Brain microvascular endothelial cell (primary cell): ENCODE measurements at regions not wholly inside any gene's neighbourhood (a gene's known extent, or its start where the extent isn't known, plus 50 kb on each side); places are given as distances from the start of the nearest gene placed in this dataset.

Experiments used
- DNase-seq: peaks from one replicate; pipeline ENCODE4 v3.0.0-alpha.2; 2020
- H3K27ac ChIP-seq: fragments of 250-450 bp; sonication (Bioruptor Pico); 2 replicates; pipeline ENCODE4 v1.5.1; 2020; ENCODE audit warnings: mild to moderate bottlenecking, moderate library complexity
- H3K27me3 ChIP-seq: fragments of 250-450 bp; sonication (Bioruptor Pico); replicated peaks from 2 replicates; pipeline ENCODE4 v1.5.1; 2020; ENCODE audit warnings: mild to moderate bottlenecking
- H3K36me3 ChIP-seq: fragments of 250-450 bp; sonication (Bioruptor Pico); replicated peaks from 2 replicates; pipeline ENCODE4 v1.5.1; 2020; ENCODE audit warnings: mild to moderate bottlenecking
- H3K4me3 ChIP-seq: 2 replicates; pipeline ENCODE4 v1.5.1; 2011; ENCODE audit warnings: low read depth, mild to moderate bottlenecking, control low read depth, low read length, moderate library complexity
- CTCF ChIP-seq: IDR thresholded peaks from 2 replicates; pipeline ENCODE4 v1.5.1; 2011; ENCODE audit warnings: low read depth, mild to moderate bottlenecking, moderate library complexity, low read length, control low read depth, inconsistent platforms; ENCODE audit errors: missing control alignments
- in situ Hi-C: cut with HindIII; loops from 2 replicates; pipeline ENCODE4 v1.10.0; 2017; ENCODE audit warnings: low sequenced_read_pairs, low pct_ligation_motif_present

DNA sequence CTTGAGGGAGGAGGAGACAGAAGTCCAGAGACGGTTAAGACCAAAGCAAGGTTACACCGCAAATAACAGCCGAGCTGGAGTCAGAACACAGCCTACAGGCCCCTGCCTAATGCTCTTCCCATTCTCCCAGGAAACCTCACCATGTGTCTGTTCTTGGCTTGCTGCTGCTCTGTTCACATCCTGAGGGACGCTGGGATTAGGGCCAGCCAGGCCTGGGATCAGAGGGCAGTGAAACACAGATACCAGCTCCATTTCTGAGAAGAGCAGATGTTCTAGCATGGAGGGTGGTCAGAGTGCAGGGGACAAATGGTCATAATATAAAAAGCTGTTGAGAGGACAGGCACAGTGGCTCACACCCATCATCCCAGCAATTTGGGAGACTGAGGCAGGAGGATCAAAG, 124.8 kb upstream of the LARP1 start:
- Histone ChIP-seq H3K27ac (no peak overlapping the region), H3K27me3 (no peaks in the 10 kb centered on the region), H3K4me3 (no peak overlapping the region), H3K36me3 (no peaks in the 10 kb centered on the region)
- no peak for DNase-seq
- in situ Hi-C loops: no loop called here
- TF ChIP-seq CTCF: no peak

DNA sequence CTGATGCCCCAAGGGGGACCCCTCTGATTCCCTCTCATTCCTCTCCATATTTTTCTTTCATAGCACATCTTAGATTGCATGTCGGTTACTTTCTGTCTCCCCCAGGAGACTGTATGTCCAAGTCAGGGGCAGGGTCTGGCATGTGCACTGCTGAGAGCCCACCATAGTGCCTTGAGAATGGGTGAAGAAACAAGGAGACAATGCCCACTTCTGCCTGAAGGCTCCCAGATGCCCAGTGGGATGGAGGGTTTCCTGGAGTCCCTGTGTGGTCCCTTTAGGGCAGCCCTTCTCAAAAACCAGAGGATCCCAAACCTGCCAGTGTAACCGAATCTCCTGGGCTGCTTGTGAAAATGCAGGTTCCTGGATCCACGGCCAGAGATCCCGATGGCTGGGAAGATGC, 126.5 kb upstream of the LARP1 start:
- no peak overlapping the region for H3K4me3 ChIP-seq
- no peaks in the 10 kb centered on the region for H3K36me3 ChIP-seq
- DNase-seq: no peak
- H3K27ac ChIP-seq: no peak overlapping the region
- no peak for TF ChIP-seq CTCF
- H3K27me3 ChIP-seq: no peaks in the 10 kb centered on the region
- in situ Hi-C loops: no loop called here

- H3K27ac ChIP-seq: no peak overlapping the region
- DNase-seq: no peak
- no peak overlapping the region for H3K4me3 ChIP-seq
- TF ChIP-seq CTCF: no peak
- in situ Hi-C loops: no loop called here
- H3K27me3 ChIP-seq: no peaks in the 10 kb centered on the region
- no peaks in the 10 kb centered on the region for H3K36me3 ChIP-seq
These were observed 127.2 kb upstream of the LARP1 start for GRCh38 chr5:154627698-154628678.

DNA sequence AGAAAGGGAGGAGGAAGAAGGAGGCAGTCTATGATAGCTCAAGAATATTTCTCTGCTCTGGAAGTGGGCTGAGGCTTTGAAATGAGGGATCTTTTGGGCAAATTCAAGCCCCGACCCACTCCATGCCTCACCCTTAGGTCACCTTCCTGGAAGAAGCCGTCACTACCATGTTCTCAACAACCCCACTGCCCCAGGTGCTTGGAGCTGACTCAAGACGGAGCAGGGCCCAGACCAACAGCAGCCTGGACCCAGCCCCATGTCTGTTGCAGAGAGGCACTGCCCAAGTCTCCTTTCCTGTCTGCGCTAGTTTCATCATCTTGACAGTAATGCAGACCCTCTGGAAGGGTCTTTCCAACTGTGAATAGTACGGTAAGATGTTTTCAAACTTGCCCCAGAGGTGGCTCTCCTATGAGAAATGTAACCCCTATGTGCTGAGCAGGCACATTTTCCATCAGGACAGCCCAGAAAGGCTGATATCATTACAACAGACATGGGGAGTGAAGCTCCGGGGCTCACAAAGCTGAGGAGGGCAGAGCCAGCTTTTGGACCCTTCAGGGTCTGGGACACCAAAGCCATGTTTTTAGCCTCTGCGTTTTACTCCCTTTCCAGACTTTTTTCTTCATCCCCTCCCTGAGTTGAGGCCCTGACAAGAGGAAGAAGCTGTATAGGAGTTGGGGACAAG, 128.2 kb upstream of the LARP1 start:
- in situ Hi-C loops: no loop called here
- Histone ChIP-seq H3K36me3 (no peaks in the 10 kb centered on the region), H3K4me3 (no peak overlapping the region), H3K27ac (no peak overlapping the region), H3K27me3 (no peaks in the 10 kb centered on the region)
- DNase-seq: no peak
- TF ChIP-seq CTCF: no peak

DNA sequence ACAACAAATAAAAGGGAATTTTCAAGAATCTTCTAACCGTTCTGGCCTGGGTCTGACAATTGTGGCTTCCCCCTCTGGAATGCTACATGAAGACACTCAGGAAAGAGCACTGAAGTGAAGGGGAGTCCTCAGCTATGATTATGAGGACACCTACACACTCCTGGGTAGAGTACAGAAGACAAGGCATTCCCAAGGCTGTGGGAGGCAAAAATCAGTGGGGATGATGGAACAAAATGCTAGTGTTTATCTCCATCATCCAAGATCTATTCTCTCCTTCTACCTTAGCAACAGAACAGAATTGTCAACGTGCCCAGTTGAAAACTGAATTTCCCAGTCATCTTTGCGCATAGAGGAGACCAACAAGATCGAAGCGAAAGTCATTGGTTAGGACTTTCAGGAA, 130.1 kb upstream of the LARP1 start:
- no peak for TF ChIP-seq CTCF

More for the DNA sequence above, 130.1 kb upstream of the LARP1 start:
- H3K4me3 ChIP-seq: no peak overlapping the region
- H3K27ac ChIP-seq: no peak overlapping the region
- in situ Hi-C loops: no loop called here
- no peaks in the 10 kb centered on the region for H3K27me3 ChIP-seq
- DNase-seq: no peak
- no peaks in the 10 kb centered on the region for H3K36me3 ChIP-seq
